Peyer's patch (tissue), 4 donors: ENCODE measurements at regions not wholly inside any gene's neighbourhood (a gene's known extent, or its start where the extent isn't known, plus 50 kb on each side); places are given as distances from the start of the nearest gene placed in this dataset.
"Not testable (repeated sequence)": the region's sequence is repeated elsewhere in the genome, so short reads cannot be mapped to it uniquely, and the experiment has no call there.

ENCODE experiments used
- POLR2A ChIP-seq, 2 donors: fragments of 450-650 bp; IDR thresholded peaks; one replicate each; pipeline ENCODE4 v1.5.1; 2017; ENCODE audit warnings: antibody characterized with exemption in 2 of 2, mild to moderate bottlenecking in 2 of 2, moderate library complexity in 2 of 2
- TF ChIP-seq, protein P1 (sequence below), 6 experiments: fragments of 450-650 bp in 4 of 6; fragments of 200-600 bp in 2 of 6; sonication (generic) in 1 of 6; IDR thresholded peaks; one replicate each; pipeline ENCODE4 v1.5.1; 2017 to 2019; ENCODE audit warnings: antibody characterized with exemption in 6 of 6, mild to moderate bottlenecking in 3 of 6, moderate library complexity in 1 of 6

DNA sequence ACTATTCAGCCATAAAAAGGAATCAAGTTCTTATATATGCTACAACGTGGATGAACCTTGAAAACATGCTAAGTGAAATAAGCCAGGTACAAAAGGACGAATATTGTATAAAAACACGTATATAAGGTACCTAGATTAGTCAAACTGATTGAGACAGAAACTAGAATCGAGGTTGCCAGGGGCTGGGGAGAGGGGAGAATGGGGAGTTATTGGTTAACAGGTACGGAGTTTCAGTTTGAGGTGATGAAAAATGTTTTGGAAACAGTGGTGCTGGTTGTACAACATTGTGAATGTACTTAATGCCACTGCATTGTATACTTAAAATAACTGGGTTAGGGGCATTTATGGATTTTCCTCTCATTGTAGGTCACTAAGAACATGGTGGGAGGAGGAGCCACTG is 117.0 kb upstream of the PLGLB2 start:
- TF ChIP-seq, protein P1, sequence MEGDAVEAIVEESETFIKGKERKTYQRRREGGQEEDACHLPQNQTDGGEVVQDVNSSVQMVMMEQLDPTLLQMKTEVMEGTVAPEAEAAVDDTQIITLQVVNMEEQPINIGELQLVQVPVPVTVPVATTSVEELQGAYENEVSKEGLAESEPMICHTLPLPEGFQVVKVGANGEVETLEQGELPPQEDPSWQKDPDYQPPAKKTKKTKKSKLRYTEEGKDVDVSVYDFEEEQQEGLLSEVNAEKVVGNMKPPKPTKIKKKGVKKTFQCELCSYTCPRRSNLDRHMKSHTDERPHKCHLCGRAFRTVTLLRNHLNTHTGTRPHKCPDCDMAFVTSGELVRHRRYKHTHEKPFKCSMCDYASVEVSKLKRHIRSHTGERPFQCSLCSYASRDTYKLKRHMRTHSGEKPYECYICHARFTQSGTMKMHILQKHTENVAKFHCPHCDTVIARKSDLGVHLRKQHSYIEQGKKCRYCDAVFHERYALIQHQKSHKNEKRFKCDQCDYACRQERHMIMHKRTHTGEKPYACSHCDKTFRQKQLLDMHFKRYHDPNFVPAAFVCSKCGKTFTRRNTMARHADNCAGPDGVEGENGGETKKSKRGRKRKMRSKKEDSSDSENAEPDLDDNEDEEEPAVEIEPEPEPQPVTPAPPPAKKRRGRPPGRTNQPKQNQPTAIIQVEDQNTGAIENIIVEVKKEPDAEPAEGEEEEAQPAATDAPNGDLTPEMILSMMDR (IDR thresholded peaks at IDR 0.05), result not testable (repeated sequence)
- TF ChIP-seq POLR2A (IDR thresholded peaks at IDR 0.05), result not testable (repeated sequence)
